ENCODE measurements at regions not wholly inside any gene's neighbourhood (a gene's known extent, or its start where the extent isn't known, plus 50 kb on each side); places are given as distances from the start of the nearest gene placed in this dataset.

- intact Hi-C loops (cut with DNase I) = no loop called here
- no peak for DNase-seq
- Histone ChIP-seq H3K27ac (no peak overlapping the region), H3K9me3 (peaks cover 0 to 6% (median 0%) of the 10 kb centered on the region in 12 donors), H3K4me3 (no peak overlapping the region), H3K4me1 (no peaks in the 10 kb centered on the region), H3K27me3 (no peaks in the 10 kb centered on the region), H3K36me3 (no peaks in the 10 kb centered on the region)
- no peak for TF ChIP-seq CTCF (IDR thresholded peaks at IDR 0.05)
- TF ChIP-seq POLR2A (IDR thresholded peaks at IDR 0.05) = no peak
- no peak for ATAC-seq
Measured at GRCh38 chrX:99507768-99508167, 902.3 kb downstream of the PCDH19 start.

- Histone ChIP-seq H3K27ac (no peak overlapping the region), H3K4me3 (no peak overlapping the region), H3K4me1 (no peaks in the 10 kb centered on the region), H3K36me3 (no peaks in the 10 kb centered on the region), H3K27me3 (no peaks in the 10 kb centered on the region), H3K9me3 (peaks cover 0 to 26% (median 0%) of the 10 kb centered on the region in 12 donors)
- TF ChIP-seq POLR2A (IDR thresholded peaks at IDR 0.05) = no peak
- TF ChIP-seq CTCF (IDR thresholded peaks at IDR 0.05) = no peak
- ATAC-seq = no peak
- no peak for DNase-seq
- WGBS, 4 donors = 28 to 42% (median 37%) methylated on average over 2 of the region's 2 CpGs
- intact Hi-C loops (cut with DNase I) = no loop called here
Measured at GRCh38 chrX:99495453-99495852, 914.6 kb downstream of the PCDH19 start.

- no peak for TF ChIP-seq CTCF (IDR thresholded peaks at IDR 0.05)
- no peak for TF ChIP-seq POLR2A (IDR thresholded peaks at IDR 0.05)
- no peak for DNase-seq
- peaks cover 0 to 26% (median 0%) of the 10 kb centered on the region in 12 donors for H3K9me3 ChIP-seq
- no peak overlapping the region for H3K27ac ChIP-seq
- H3K27me3 ChIP-seq = no peaks in the 10 kb centered on the region
- ATAC-seq = no peak
- no peaks in the 10 kb centered on the region for H3K4me1 ChIP-seq
- H3K4me3 ChIP-seq = no peak overlapping the region
- 76 to 95% (median 78%) methylated on average over 2 of the region's 2 CpGs for WGBS, 4 donors
- no peaks in the 10 kb centered on the region for H3K36me3 ChIP-seq
- intact Hi-C loops (cut with DNase I) = no loop called here
Measured at GRCh38 chrX:99494668-99495067, 915.4 kb downstream of the PCDH19 start.

GRCh38 chrX:99480728-99481127 lies 929.3 kb downstream of the PCDH19 start:
- TF ChIP-seq POLR2A (IDR thresholded peaks at IDR 0.05) (no peak), CTCF (IDR thresholded peaks at IDR 0.05) (no peak)
- DNase-seq (no peak), ATAC-seq (no peak)
- 53 to 82% (median 66%) methylated on average over 1 of the region's 1 CpG for WGBS, 4 donors
- Histone ChIP-seq H3K27me3 (no peaks in the 10 kb centered on the region), H3K36me3 (no peaks in the 10 kb centered on the region), H3K27ac (no peak overlapping the region), H3K9me3 (no peaks in the 10 kb centered on the region), H3K4me3 (no peak overlapping the region), H3K4me1 (no peaks in the 10 kb centered on the region)
- intact Hi-C loops (cut with DNase I) = no loop called here
